Esophagus squamous epithelium (tissue), 5 donors: ENCODE measurements at regions not wholly inside any gene's neighbourhood (a gene's known extent, or its start where the extent isn't known, plus 50 kb on each side); places are given as distances from the start of the nearest gene placed in this dataset.
"Not testable (repeated sequence)": the region's sequence is repeated elsewhere in the genome, so short reads cannot be mapped to it uniquely, and the experiment has no call there.

Experiments
- DNase-seq: peaks from one replicate; lab custom pipeline; 2025; lab: John Stamatoyannopoulos, UW
- H3K27ac ChIP-seq, 4 donors: fragments of 200-600 bp; sonication (generic); one replicate each; pipeline ENCODE4 v1.5.1; 2016 to 2019; ENCODE audit warnings: mild to moderate bottlenecking in 1 of 4
- H3K27me3 ChIP-seq, 4 donors: fragments of 200-600 bp; sonication (generic); 1 replicate in 3 of 4; 2 replicates in 1 of 4; pipeline versions ENCODE4 v1.5.1 to v1.6.0; 2017 to 2021; ENCODE audit warnings: antibody characterized with exemption in 1 of 4
- H3K36me3 ChIP-seq, 3 donors: fragments of 200-600 bp; sonication (generic); one replicate each; pipeline ENCODE4 v1.5.1; 2016 to 2019
- H3K4me1 ChIP-seq, 3 donors: fragments of 200-600 bp; sonication (generic); one replicate each; pipeline ENCODE4 v1.5.1; 2017 to 2019
- H3K4me3 ChIP-seq, 4 donors: fragments of 200-600 bp; sonication (generic); 1 replicate in 3 of 4; 2 replicates in 1 of 4; pipeline ENCODE4 v1.5.1; 2016 to 2019; ENCODE audit warnings: mild to moderate bottlenecking in 2 of 4, moderate library complexity in 1 of 4
- H3K9me3 ChIP-seq, 3 donors: fragments of 200-600 bp; sonication (generic); one replicate each; pipeline ENCODE4 v1.5.1; 2016 to 2019
- CTCF ChIP-seq, 6 experiments: fragments of 450-650 bp in 4 of 6; fragments of 200-600 bp in 2 of 6; sonication (generic) in 2 of 6; IDR thresholded peaks; one replicate each; pipeline ENCODE4 v1.5.1; 2016 to 2019; ENCODE audit warnings: antibody characterized with exemption in 6 of 6, mild to moderate bottlenecking in 4 of 6, moderate library complexity in 4 of 6
- POLR2A ChIP-seq, 4 donors: fragments of 450-650 bp; IDR thresholded peaks; one replicate each; pipeline ENCODE4 v1.6.1; 2017; ENCODE audit warnings: antibody characterized with exemption in 4 of 4, mild to moderate bottlenecking in 4 of 4, moderate library complexity in 3 of 4
- WGBS, 2 donors: methylation state at CpG; one replicate each; pipeline ENCODE4 v1.1.5; 2018; 5-methylcytosine and 5-hydroxymethylcytosine counted together
- intact Hi-C: fragments of 100-400 bp; cut with DNase I; formaldehyde crosslinking; loops from one replicate; pipeline ENCODE4 v1.15.0; 2022
- donor health status: DM: yes; HTN: yes; CAD: no.

- no peak overlapping the region for H3K27ac ChIP-seq
- DNase-seq, result no peak
- H3K9me3 ChIP-seq, result no peaks in the 10 kb centered on the region
- TF ChIP-seq CTCF (IDR thresholded peaks at IDR 0.05) (no peak), POLR2A (IDR thresholded peaks at IDR 0.05) (no peak)
- H3K27me3 ChIP-seq, result no peaks in the 10 kb centered on the region
- no peak overlapping the region for H3K4me3 ChIP-seq
- H3K4me1 ChIP-seq, result no peaks in the 10 kb centered on the region
- 91 to 94% methylated on average over 2 of the region's 2 CpGs for WGBS, 2 donors
- H3K36me3 ChIP-seq, result no peaks in the 10 kb centered on the region
- intact Hi-C loops, result no loop called here
Observed at GRCh38 chr18:54662986-54663385, 71.9 kb downstream of the DYNAP start.

- H3K4me1 ChIP-seq, H3K27me3 ChIP-seq, H3K36me3 ChIP-seq, intact Hi-C loops, H3K9me3 ChIP-seq, H3K4me3 ChIP-seq, H3K27ac ChIP-seq, DNase-seq: not testable (repeated sequence)
- WGBS, 2 donors, result 80% methylated on average over 2 of the region's 15 CpGs; no CpG with 5 or more reads in 1 of the 2 donors
Observed at GRCh38 chr18:54669701-54670100, 78.7 kb downstream of the DYNAP start.

- 91 to 95% methylated on average over 1 of the region's 1 CpG for WGBS, 2 donors
- DNase-seq, result no peak
- intact Hi-C loops, result no loop called here
- no peaks in the 10 kb centered on the region for H3K27me3 ChIP-seq
- H3K4me3 ChIP-seq, result no peak overlapping the region
- H3K9me3 ChIP-seq, result peaks cover 0 to 3% (median 0%) of the 10 kb centered on the region in 3 donors
- H3K27ac ChIP-seq, result no peak overlapping the region
- H3K36me3 ChIP-seq, result no peaks in the 10 kb centered on the region
- peak; percentile 24 to 68 (median 45) for TF ChIP-seq CTCF (IDR thresholded peaks at IDR 0.05)
- TF ChIP-seq POLR2A (IDR thresholded peaks at IDR 0.05), result no peak
- H3K4me1 ChIP-seq, result no peaks in the 10 kb centered on the region
Observed at GRCh38 chr18:54671291-54671881, 80.3 kb downstream of the DYNAP start.

GRCh38 chr18:54672109-54672508, 81.1 kb downstream of the DYNAP start:
- 77 to 79% methylated on average over 6 of the region's 6 CpGs for WGBS, 2 donors
- Histone ChIP-seq H3K27ac (no peak overlapping the region), H3K4me3 (no peak overlapping the region), H3K4me1 (no peaks in the 10 kb centered on the region), H3K9me3 (peaks cover 0 to 4% (median 0%) of the 10 kb centered on the region in 3 donors), H3K27me3 (no peaks in the 10 kb centered on the region), H3K36me3 (no peaks in the 10 kb centered on the region)
- intact Hi-C loops, result no loop called here
- DNase-seq, result no peak
- TF ChIP-seq CTCF (IDR thresholded peaks at IDR 0.05), result no peak
- no peak for TF ChIP-seq POLR2A (IDR thresholded peaks at IDR 0.05)

- Histone ChIP-seq H3K9me3 (peaks cover 0 to 4% (median 0%) of the 10 kb centered on the region in 3 donors), H3K27ac (no peak overlapping the region), H3K4me3 (no peak overlapping the region), H3K27me3 (no peaks in the 10 kb centered on the region), H3K4me1 (no peaks in the 10 kb centered on the region), H3K36me3 (no peaks in the 10 kb centered on the region)
- intact Hi-C loops, result no loop called here
- no peak for DNase-seq
- WGBS, 2 donors, result 67 to 74% methylated on average over 6 of the region's 6 CpGs
- TF ChIP-seq POLR2A (IDR thresholded peaks at IDR 0.05) (no peak), CTCF (IDR thresholded peaks at IDR 0.05) (no peak)
Observed at GRCh38 chr18:54672846-54673475, 81.9 kb downstream of the DYNAP start.
